Stimulated activated CD8-positive, alpha-beta memory T cell treated with anti-CD3 and anti-CD28 coated beads, Interleukin-15, amount 100 ng/mL, for 24 hours (primary cell): ENCODE measurements at regions not wholly inside any gene's neighbourhood (a gene's known extent, or its start where the extent isn't known, plus 50 kb on each side); places are given as distances from the start of the nearest gene placed in this dataset.
A peak's percentile ranks its signal among the peaks of the same experiment; 100 is the strongest.

ENCODE experiments used
- DNase-seq: peaks from one replicate; pipeline ENCODE4 v3.0.0-alpha.2; 2020; ENCODE audit warnings: low read depth

DNA sequence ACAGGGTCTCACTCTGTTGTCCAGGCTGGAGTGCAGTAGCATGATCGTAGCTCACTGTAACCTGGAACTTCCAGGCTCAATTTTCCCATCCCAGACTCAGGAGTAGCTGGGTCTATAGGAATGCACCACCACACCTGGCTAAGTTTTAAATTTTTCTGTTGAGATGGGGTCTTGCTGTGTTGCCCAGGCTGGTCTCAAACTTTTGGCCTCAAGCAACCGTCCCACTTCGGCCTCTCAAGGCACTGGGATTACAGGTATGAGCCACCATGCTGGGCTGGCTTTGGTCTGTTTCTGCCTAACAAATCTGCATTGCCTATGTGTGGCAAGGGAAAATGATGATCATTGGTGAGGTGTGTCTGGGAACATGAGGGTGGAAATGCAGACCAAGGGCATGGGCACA, 59.3 kb upstream of the CLMP start:
- DNase-seq, result no peak

DNA sequence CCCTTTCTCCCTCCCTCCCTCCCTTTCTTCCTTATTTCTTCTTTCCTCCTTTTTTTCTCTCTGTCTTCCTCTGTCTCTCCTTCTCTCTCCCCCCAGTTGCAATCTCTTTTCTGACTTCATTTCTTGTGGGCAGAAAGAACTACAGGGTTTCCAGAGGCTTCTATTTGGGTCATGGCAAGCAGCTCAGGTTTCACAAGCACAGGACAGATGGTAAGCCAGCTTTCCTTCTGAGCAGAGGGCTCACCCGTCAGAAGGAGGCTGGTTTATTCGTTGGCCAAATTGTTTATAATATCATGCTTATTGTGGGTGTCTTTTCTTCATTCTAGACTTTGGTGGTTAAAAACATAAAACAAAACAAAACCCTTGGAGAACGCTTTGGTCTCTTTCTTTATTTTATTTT, 58.9 kb upstream of the CLMP start:
- no peak for DNase-seq

DNA sequence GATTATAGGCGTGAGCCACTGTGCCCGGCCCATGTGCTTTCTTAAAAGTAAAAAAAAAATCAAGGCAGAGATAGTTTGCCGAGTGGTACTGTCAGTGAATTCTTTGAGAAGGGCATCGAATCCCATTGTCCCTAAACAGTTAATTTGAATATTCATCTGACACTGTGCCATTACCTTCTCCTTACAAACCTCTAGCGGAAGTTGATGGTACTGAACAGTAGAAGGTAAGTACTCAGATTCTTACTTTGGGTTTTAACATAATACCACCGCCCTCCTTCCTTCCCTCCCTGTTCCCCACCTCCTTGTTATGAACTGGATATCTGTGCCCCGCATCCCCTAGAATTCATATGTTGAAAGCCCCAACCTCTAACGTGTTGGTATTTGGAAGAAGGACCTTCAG, 58.2 kb upstream of the CLMP start:
- no peak for DNase-seq

DNA sequence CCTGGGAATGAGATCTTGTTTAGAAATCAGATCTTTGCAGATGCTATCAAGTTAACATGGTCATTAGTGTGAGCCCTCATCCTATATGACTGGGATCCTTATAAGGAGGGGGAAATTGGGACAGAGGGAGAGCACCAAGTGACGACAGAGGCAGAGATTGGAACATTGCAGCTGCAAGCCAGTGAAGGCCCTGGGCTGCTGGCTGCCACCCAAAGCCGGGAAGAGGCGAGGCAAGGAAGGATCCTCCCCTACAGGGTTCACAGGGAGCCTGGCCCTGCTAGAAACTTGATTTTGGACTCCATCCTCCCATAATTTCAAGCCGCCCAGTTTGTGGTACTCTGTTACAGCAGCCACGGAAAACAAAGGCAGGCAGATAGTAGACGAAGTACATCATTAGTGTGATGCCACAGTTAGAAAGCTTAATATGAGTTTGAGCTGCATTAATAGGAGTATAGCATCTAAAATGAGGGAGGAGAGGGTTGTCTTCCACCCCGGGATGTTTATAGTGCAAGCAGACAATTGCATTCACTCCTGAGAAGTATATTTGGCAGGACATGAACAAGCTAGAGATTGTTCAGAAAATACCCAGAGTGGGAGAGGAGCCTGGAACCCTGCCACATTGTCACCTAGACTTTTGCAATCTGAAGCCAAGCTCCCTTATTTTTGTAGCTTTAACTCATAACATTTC, 56.8 kb upstream of the CLMP start:
- no peak for DNase-seq

DNA sequence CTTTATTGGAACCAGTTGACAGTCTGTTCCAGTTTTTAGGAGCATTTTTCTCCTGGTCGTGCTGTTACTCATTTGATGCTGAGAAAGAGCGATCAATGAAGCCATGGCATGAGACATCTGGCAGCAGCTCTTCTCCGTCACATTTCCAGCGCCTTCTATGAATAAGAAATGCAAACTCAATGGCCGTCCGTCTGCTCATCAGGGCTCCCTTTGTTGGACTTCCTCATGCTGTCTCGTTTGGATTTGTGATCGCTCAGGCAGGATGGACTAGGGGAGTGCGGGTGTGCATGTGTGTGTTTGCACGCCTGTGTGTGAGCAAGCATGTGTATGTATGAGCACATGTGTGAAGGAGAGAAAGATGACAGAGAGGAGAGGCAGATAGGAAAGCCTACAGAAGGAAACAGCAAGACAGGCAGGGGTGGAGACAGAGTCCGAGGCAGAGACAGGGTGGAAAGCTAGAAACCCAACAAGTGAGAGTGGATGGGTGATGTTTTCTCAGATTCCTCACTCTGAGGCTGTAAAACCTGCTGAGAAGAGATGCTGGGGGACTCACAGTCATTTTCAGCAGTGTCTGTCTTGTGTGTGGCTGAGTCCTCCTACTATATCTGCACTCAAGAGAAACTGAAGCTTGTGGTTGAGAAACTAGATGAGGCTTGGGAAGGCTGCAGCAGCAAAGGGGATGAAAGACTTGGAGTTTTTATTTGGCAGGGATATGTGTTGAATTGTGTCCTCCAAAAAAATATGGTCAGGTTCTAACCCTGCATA, 56.0 kb upstream of the CLMP start:
- no peak for DNase-seq

DNA sequence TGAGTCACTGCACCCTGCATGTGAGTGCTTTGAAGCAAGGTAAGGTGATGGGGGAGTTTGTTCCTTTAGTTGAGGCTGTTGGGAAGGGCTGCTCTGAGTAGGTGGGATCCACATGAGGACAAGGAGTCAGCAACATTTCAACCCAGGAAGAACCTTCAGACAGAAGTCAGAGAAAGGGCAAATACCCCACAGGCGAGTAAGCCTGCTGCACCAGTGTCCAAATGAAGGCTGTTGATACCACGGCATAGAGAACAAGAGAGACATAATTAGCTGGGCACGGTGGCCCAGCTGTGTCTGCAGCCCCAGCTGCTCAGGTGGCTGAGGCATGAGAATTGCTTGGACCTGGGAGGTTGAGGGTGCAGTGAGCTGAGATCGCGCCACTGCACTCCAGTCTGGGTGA, 54.3 kb upstream of the CLMP start:
- DNase-seq, result no peak

DNA sequence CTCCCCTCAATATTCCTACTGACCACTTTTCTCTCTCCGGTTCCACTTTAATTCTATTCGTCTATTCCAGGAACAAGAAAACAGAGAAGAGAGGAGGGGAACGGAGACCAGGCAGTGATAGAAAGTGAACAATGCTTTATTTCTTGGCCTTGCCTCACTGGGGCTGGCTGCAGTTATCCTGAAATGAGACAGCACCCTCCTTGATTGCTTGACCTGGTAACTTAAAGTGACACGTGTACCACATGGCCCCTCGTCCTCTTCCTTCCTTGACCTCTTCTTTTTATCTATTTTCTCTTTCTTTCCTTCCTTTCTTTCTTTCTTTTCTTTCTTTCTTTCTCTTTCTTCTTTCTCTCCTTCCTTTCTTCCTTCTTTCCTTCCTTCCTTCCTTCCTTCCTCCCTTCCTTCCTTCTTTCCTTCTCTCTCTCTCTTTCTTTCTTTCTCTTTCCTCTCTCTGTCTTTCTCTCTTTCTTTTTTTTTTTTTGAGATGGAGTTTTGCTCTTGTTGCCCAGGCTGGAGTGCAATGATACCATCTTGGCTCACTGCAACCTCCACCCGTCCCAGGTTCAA, 52.8 kb upstream of the CLMP start:
- DNase-seq, result no peak

DNA sequence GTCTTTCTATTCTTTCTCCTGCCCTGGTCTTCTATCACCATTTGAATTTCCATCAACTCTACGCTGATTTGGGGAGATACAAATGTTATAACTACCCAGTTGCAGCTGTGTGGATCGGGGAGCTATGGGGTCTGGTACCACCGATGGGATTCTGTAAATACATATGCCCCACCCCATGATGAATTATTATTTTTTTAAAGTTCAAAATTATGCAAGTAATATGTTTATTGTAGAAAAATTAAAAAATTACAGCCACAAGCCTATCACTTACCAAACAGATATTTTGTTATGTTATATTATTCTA, 52.4 kb upstream of the CLMP start:
- no peak for DNase-seq

DNA sequence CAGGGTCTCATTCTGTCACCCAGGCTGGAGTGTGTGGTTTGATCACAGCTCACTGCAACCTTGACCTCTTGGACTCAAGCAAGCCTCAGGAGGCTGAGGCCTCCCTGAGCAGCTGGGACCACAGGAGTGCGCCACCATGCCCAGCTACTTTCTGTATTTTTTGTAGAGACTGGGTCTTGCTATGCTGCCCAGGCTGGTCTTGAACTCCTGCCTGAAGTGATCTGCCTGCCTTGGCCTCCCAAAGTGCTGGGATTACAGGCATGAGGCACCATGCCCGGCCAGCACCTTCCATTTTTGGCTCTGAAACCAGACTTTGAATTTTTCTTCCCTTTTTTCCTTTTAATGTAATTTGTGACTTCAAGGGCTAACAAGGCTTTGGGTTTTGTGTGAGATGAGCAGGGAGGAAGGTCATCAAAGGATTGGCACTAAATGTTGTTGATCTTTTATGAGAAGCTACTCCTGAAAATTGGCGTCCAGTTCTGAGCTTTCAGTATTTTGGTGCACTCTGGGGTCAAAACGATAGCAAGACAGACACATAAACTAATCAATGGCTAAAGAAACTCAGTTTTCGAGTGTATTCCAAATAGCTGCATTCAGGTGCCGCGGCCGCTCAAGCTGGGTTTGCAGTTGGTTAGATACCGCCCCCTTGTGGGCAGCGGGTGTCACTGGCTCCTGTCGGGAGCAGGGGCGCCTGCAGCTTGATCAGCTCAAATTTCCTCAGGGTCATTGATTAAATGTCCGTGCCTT, 51.9 kb upstream of the CLMP start:
- DNase-seq, result peak; percentile 71

DNA sequence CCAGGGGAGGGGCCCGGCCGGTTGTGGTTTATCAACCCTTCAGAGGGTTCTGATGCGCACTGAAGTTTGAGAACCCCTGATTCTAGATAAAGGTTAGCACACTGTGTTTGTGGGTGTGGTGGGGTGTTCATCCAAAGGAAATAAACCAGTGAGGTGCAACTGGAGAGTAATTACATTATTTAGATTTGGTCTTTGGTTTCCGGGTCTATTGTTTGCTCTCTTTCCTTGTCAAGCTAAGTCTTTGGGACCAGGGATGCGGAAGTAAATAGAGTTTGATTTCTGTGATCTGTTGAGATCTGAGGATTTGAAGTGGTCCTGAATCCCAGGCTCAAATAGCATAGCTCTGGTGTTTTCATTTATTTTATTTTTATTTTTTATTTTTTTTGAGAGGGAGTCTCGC, 50.5 kb upstream of the CLMP start:
- no peak for DNase-seq
